ENCODE measurements at regions not wholly inside any gene's neighbourhood (a gene's known extent, or its start where the extent isn't known, plus 50 kb on each side); places are given as distances from the start of the nearest gene placed in this dataset.

- DNase-seq (ENCODE audit: low read depth, low spot score) = no peak
Observed at GRCh38 chr7:53504914-53505313, 469.5 kb downstream of the POM121L12 start.

GRCh38 chr7:53518319-53518718 is 482.9 kb downstream of the POM121L12 start:
- DNase-seq (ENCODE audit: low read depth, low spot score) = no peak

GRCh38 chr7:53520841-53521240 is 485.4 kb downstream of the POM121L12 start:
- no peak for DNase-seq (ENCODE audit: low read depth, low spot score)

GRCh38 chr7:53521638-53522184 is 486.3 kb downstream of the POM121L12 start:
- DNase-seq (ENCODE audit: low read depth, low spot score) = no peak

GRCh38 chr7:53539558-53539957 is 504.1 kb downstream of the POM121L12 start:
- DNase-seq (ENCODE audit: low read depth, low spot score) = no peak

GRCh38 chr7:53541475-53541874 is 506.0 kb downstream of the POM121L12 start:
- DNase-seq (ENCODE audit: low read depth, low spot score) = no peak

- DNase-seq (ENCODE audit: low read depth, low spot score) = no peak
Observed at GRCh38 chr7:53542157-53542556, 506.7 kb downstream of the POM121L12 start.
